EL (cell line): ENCODE measurements at regions not wholly inside any gene's neighbourhood (a gene's known extent, or its start where the extent isn't known, plus 50 kb on each side); places are given as distances from the start of the nearest gene placed in this dataset.

ENCODE experiments used
- DNase-seq: peaks from one replicate; pipeline ENCODE4 v3.0.0-alpha.2; 2016

DNA sequence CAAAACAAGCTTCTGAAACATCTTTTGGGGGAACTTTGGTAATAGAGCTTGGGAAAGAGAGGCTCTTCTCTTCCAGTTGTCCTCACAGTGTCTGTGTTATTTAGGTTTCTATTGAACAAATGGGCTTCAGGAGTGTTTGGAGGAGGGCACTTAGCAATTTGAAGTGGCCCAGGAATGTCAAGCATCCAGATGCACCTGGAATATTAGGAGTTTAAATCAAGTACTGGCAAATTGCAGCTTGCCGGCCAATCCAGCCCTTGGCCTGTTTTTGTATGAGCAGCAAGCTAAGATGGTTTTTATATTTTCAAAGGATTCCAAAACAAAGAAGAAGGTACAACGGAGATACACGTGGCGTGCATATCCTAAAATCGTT is 94.7 kb downstream of the CCDC185 start:
- no peak for DNase-seq

DNA sequence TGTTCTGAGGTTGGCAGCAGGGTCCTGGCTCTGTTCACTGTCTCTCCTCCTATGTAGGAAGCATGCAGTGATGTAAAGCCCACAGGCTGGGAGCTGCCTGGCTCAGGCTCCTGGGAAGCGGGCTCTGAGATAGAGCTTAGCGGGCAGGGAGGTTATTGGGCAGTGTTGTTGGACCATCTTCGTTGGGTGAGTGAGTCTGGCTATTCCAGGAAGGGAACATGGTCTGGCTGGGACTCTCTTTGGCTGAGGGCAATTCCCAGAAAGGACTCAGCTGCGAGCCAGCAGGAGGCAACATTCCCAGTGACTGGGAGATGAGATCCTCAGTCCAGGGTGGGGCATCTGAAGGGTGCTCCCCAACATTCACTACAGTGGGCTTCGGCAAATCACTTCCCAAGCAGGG is 96.2 kb downstream of the CCDC185 start:
- DNase-seq = no peak

DNA sequence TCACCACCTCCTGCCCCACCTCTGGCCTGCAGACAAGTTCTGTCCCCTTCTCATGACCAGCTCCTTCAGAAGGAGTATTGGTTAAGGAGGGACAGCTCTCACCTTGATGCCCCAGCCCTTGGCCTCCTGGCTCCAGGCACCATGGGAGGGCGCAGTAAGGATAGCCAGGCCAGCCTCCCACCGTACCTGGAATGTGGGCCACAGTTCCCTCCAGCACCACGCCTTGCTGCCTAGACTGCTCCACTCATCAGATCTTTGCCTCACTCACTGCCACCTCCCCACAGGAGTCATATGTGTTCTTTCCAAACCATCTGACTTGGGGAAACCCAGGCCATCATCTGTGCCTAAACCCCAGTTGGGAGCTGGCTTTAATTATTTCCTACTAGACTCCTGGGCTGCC is 97.0 kb downstream of the CCDC185 start:
- no peak for DNase-seq
